HG02885 (cell line): ENCODE measurements at regions not wholly inside any gene's neighbourhood (a gene's known extent, or its start where the extent isn't known, plus 50 kb on each side); places are given as distances from the start of the nearest gene placed in this dataset.

Source experiments
- ATAC-seq: cut with Tn5 transposase; IDR thresholded peaks from one replicate; pipeline ENCODE4 v1.9.1; 2021; ENCODE audit warnings: mild to moderate bottlenecking; ENCODE audit not compliant: unreplicated experiment, poor library complexity

DNA sequence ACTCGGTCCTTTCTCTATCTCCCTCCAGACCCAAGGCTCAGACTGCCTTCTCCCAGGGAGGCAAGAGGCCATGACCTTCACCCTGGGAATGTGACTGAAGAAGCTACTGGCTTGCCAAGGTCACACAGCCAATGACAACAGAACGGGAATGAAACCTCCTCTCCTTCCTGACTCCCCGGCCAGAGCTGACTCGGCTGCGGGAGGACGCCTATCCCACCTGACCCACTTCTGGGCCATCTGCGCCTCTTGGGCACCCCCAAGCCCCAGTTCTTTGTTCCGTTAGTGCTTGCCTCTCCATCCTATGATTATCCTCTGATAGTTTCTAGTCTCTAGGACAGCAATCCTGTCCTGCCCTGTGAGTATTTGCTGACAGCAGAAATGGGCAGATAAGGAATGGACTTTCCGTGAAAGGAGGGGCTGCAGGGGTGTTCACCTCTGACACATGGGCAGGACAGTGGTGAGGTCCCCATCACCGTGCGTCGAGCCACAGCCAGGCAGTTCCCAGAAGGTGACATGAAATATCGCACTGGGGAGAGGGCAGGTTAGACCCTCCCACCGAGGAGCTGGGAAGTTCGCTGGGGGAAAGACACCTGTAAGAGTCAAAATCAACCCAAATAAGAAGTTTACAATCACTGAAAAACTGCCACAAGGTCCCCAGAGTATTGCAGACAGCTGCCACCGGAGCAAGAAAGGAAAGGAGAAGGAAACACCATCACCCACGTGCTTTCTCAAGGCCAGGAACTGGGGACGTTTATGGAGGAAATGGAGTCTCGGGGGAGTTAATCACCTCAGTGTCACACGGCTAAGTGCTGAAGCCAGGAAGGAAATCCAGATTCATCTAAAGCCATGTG lies 63.0 kb downstream of the INSIG1 start:
- no peak for ATAC-seq

DNA sequence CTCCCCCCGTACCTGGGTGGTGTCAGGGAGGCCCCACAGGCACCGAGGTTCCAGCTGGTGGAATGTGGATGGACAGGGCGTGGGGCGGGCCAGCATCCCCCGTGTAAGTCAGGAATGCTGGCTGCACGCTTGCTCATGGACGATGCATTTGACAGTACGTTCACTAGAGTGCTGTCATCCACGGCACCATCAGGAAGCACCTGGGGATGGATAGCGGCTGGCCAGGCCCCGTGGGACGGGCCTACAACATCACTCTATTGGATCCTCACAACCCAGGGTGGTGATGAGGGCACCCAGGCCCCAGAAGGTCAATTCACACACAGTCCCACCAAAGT lies 63.6 kb downstream of the INSIG1 start:
- ATAC-seq: no peak

DNA sequence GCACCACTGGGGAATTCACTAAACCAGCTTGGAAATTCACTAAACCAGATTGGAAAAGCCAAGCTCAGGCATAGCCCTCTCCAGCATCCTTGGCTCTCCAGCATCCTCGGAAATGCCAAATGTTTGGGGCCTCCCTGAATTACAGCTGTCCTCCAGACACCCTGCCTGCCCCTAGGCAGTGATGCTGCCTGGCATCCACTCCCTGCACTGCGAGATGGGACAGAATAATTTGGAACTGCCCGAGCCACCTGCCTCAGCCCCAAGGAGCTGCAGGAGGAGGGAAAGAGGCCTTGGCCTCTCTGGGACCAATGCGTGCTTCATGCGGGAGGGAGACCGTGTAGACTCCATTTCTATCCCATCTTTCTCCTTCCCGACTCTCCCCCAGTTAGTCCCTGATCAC lies 64.3 kb downstream of the INSIG1 start:
- ATAC-seq: no peak

DNA sequence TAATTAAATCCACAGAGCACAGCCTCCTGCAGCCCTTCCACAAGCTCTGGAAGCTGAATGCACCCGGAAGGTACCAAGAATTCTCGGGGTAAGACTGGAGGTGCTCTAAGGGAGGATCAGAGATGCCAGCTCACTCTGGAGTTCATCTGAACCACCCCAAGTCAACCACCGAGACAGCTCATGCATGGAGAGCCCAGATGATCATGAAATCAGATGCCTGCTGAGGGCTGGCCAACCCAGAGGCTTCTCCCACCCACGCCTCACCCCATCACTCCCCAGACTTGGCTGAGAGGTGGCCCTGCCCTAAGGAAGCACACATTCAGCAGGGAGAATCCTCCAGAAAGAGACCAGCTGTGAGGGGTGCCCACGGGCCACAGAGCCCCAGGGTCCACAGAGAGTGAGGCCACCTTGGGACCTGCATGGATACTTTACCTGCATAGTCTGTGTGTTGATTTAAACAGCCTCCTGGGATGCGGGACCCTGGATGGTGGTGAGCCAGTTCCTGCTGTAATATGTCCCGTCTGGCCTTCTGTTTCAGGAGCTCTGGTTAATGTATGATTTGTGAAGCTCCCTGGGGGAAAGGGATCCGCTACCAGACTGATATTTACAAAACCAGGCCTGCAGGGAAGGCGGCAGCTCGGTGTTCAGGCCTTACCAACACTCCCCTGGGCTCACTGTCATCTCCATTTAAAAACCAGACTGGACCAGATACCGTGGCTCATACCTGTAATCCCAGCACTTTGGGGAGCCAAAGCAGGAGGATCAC lies 64.9 kb downstream of the INSIG1 start:
- no peak for ATAC-seq

DNA sequence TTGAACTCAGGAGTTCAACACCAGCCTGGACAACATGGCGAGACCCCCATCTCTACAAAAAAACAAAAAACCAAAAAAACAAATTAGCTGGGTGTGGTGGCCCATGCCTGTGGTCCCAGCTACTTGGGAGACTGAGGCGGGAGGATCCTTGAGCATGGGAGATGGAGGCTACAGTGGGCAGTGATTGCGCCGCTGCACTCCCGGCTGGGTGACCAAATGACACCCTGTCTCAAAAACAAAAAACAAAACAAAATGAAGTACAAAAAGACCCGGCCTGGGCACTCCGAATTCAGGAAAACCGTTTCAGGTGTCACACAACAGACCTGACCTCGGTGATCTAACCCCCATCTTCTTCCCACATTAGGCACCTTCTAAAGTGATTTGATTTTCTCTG lies 65.5 kb downstream of the INSIG1 start:
- ATAC-seq: no peak

DNA sequence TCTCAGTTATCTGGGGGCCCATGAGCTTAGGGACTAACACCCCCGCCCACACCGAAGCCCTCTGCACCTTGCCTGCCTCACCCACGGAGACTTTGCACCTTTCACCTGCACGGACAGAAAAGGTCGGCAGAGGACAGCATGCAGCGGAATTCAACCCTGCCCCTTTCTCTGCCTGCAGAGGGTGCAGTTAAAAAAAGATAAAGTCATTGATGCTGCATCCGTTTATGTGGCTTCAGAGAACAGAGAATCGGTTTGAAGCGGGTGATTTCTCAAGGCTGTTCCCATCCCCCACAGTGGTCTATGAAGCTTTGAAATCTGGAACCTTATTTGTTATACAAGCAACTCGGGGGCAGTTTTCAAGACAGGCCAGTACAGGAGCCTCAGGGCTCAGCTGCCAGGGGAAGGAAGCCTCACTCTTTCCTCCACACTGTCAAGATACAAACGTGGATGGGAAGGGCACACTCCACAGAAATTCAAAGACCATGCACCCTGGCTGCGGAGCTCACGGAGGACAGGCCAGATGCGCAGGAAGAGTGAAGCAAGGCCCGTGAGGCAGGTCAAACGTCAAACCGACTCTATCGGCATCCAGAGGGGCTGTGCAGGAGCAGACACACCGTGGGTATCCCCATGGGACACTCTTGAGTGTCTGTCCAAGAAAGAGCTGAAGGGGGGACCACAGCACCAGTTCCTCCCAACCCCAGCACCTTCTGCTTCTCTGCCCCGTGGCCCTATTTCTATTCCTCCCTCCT lies 66.3 kb downstream of the INSIG1 start:
- ATAC-seq: no peak

DNA sequence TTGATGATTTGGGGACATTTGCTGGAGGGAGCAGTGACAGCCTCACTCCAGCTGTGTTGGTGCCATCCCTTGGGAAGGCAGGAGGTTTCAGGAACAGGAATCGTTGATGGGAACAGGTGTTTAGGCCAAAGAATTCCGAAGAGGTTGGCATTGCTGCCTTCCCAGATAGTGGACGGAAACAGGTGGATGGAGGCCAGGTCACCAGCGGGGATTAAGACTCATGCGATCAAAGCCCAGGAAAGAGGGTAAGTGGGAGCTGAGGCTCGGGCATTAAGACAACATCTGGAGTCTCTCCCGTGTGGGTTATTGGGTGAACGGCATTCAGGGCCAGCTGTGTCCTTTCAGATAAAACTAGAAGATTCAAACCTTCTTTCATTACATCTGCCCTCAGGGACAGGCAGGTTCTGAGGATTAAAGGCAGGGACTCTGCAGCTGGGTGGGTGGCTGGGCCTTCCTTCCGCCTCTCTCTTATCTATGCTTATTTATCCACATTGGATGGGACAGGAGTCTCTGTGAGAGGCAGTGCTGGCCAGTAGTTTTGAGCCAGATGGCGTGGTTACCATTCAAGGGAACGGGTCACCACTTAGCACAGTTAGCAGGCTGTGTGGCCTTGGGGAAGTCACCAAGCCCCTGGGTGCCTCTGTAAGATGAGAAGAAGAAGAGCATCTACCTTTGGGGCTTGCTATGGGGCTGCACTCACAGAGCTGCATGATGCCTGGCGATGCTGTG lies 67.6 kb downstream of the INSIG1 start:
- no peak for ATAC-seq

DNA sequence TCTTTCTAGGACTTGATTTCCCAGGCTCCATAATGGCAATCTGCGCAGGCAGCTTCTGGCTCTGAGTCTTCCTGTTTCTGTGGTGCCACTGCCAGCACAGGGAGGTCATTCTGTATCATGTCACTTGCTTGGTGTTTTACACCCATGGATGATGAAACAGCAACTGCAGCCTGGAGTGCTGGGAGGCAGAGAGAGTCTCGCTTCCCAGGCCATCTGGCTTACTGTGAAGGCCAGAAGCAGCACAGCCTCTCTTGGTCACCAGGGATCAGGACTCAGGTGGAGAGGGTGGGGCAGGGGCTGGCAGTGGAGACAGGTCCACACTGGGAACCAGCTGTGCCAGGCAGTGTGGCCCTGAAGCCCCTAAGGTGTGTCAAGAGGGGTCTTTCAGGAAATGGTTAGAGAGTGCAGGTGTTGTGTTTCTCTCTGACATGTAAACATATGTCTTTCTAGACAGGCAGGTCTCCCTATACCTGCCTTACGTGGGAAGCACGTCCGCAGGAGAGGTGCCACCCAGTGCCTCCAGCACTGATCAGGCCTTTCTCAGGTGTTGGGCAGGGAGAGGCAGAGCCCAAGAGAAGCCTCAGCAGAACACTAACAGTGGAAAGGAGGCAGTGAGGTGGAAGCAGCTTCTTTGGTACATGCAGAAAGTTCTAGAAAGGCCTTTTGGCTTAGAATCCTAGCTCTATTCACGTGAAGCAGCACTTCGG lies 71.4 kb downstream of the INSIG1 start:
- no peak for ATAC-seq

DNA sequence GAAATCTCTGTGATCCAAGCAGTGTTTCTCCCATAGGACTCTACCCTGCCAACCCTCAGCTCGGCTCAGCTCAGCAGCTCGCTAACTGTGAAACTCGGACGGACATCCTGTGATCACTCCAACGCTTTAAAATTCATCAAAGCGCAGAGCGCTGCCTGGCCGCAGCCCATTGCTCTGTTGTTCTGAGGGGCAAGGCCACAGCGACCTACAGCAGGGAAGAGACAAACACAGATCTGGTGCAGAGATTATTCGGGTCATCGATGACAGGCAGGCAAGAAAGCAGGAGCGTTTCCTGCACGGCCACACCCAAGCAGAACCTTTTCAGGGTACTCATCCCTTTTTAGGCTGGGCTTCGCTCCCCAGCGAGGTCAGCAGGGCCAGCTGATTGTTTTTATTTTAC lies 72.1 kb downstream of the INSIG1 start:
- ATAC-seq: no peak

DNA sequence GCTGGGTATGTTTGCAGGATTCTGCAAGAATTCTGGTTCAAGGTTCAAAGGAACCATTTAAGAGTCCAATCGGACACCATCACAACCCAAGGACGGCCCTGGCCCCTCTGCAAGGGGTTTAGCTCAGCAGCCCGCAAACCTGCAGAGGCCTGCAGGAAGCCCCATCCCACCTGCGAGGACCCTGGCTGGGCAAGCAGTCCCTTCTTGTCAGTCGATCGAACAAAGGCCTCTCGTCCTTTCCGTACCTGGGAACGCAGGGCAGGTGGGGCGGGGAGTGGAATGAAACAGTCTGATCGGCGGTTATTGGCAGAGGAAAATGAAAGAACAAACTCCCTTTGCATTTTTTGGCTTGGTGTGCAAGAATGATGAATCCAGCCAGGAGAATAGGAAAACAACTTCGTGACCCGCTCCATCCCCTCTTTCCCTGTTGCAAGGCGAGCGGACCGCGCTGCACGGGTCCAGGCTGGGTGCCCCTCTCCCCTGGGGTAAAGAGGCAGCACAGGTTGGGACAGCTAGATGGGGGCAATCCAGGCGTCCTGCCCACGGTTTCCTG lies 73.7 kb downstream of the INSIG1 start:
- ATAC-seq: no peak

DNA sequence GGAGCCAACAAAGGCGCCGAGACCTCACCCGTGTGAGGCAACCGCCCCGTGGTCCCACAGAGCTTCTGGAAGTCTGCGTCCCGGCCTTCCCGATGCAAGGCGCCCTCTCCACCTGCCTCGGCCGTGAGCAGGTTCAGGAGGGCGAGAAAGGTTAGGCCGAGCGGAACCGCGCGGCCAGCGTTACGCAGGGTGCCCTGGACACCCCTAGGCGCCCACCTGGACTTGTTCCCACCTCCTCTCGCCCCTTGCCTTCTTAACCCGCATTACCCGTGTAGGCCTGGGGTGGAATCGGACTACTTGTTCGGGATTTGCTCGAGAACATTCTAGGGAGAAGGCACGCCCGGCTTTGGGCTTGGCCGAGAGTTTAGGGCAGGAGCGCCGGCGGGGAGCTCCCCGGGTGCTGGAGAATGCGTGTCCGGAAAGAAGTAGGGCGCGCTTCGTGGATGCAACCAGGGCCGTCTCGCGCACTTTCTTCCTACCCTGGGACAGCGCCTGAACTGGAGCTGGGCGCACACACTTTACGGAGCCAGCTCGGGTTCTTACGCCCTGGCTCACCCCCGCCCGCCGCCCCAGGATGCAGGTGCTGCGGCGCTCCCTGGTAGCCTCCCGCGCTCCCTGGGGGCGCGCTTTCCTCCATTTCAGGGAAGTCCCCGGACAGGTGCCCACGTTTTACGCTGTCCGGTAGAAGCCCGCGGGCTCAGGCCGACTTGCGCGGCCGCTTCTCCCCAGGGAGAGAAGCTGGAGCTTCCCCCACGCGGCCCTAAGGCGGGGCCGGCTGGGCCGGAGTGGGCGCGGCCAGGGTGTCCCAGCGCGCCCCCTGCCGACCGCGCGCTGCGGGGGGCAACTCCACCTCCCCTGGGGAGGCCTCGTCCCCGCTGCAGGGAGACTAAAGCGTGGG lies 74.5 kb downstream of the INSIG1 start:
- peak; percentile 52 for ATAC-seq

DNA sequence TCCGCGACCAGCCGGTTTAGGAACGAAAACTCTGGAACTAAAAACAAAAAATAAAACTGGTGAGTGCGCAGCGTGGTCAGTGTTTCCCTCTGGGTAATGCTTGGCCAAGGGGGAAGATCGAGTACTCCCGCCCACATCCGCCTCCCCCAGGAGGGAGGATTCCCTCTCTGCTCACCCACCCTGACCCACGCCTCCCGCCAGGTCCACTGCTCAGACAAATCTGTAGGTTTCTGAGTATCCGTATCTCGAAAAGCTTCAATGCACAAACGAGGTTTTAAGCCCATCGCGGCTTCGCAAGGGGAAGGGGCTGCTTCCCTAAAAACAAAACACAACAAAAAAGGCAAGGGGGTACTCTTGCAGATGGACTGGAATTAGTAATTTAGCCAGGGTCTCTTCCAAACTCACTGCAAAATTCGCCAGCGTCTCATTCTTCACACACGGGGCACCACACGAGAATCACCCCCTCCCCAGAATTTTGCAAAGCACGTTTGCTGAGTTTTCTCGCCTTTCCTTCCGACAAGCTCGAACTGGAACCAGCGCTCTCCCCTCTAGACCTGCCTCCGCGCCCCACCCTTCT lies 75.2 kb downstream of the INSIG1 start:
- ATAC-seq: no peak

DNA sequence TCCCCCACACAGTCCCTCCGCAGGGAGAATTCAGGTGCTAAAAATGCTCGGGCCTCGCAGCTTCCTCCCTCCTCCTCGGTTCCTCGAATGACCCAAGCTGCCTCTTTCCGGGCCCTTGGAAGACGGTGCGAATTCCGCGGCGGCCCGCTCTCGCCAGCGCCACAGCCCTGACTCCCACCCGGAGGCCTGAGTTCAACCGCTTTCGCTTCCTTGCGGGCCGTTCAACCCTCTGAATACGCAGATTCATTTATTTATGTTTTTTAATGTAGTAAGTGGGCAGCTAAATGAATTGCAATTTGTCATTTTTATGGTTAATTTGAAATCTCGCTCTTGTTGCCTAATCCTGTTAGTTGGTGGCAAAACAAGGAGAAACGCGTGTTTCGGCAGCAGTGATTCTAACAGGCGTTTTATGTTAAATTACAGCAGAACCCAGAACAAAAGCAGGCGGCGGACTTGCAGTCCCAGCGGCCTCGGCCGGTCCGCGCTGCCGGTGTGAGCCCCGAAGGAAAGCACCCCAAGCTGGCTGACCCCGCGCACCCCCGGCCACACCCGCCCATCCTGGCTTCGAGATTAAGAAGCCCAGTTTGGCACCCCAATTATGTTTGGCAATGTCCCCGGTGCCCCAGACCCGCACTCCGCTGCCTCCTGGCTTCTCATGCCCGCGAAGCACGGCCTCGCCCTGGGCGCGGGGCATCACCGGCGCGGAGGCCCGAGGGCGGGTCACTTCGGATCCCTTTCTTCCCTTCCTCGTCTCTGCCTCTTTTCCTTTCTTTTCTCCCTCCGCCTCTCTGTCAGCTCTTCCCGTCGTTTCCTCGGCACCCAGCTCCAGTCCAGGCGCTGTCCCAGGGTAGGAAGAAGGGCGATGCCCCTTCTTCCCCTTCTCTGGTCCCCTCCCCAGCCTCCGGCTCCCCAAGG lies 75.9 kb downstream of the INSIG1 start:
- no peak for ATAC-seq

DNA sequence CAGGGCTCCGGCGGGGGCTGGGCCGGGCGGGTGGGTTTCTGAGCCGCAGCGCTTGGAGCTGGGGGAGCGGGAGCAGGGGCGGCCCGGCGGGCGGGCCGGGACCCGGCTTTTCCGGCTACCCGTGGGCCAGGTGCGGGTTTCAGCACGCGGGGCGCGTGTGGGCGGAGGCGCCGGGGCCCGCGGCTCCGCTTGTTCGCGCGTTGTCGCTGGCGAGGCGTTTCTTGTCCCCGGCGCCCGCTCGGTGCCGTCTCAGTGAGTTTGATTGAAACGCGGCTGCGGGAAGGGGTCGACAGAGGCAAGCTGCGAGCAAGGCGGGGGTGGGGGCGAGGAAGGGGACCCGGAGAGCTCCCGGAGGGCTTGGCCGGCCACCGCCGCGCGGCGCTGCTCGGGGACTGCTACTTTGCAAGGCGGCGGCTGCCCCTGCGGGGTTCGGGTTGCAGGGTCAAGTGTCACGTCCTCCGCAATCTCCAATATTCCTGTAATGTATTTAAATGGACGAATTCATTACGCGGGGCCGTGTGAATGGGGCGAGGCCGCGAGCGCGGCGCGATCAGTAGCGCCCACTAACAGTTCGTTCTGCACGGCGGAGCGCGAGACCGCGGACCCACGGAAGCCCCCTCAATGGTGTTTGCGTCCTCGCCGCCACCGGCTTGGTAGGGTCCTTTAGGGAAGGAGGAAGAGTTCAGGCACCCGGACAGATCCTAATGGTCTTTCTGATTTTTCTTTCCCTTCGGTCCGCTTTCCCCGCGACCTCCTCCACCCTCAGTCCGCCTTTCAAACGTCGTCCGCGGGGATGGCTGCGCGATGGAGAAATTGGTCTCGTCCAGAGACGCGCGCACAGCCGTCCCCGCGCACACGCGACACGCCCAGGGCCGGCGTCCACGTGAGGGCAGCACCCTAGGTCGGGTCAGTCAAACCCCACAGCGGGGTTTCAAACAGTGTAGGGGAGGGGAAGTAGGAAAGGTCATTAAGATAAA lies 76.9 kb downstream of the INSIG1 start:
- no peak for ATAC-seq

DNA sequence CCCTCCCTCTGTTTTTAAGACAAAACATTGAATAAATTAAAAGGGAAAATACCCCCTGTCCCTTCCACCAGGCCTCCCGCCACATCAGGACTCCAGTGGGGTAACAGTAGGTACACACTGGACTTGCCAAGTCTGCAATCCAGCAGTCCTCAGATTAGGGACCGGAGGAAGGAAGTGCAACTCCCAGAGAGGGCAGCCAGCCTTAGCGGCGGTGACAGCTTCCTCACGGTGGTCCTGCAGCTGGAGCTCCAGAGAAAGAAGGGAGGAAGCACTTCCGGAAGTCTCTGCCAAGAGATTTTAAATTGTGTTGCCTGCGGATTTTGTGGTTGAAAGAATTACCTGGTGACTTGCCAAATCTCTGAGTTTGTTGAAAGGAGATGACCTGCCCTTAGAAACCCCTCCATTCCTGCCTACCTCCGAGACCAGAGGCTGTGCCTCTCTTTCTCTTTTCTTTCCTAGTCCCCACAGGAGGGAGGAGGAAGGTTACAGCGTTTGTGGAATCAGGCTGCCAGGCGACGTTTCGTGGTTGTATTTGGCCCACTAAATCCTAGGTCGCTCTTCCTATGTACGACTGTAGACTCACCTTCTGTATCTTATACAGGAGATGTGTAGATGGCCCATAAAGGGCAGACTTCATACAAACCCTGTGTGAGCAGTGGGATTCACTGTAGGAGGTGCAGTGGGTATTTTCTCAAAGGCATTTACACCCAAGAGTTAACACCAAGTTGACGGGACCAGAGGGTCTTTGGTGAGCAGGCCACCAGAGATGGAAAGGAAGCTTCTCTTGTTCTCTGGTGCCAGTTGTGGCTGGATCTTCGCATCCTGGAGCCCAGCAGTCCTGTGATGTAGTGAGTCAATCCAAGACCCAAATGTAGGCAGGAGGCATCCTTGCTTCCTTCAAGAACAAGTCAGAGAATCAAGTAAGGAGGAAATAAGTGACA lies 77.9 kb downstream of the INSIG1 start:
- no peak for ATAC-seq
